HCT116 (cell line): ENCODE measurements at regions not wholly inside any gene's neighbourhood (a gene's known extent, or its start where the extent isn't known, plus 50 kb on each side); places are given as distances from the start of the nearest gene placed in this dataset.
"Not testable (repeated sequence)": the region's sequence is repeated elsewhere in the genome, so short reads cannot be mapped to it uniquely, and the experiment has no call there.

Source experiments
- CEBPB ChIP-seq: IDR thresholded peaks from 2 replicates; pipeline ENCODE4 v1.6.1; 2012; ENCODE audit warnings: low read depth
- CTCF ChIP-seq, 3 experiments: fragments of 200-600 bp in 1 of 3; sonication (generic) in 1 of 3; IDR thresholded peaks in 2 of 3; conservative IDR thresholded peaks in 1 of 3; 2 replicates each; pipeline ENCODE4 v1.5.1; 2012 to 2017; ENCODE audit warnings: low read depth in 2 of 3, low read length in 2 of 3, antibody characterized with exemption in 1 of 3, borderline replicate concordance in 1 of 3, control low read depth in 1 of 3, mild to moderate bottlenecking in 1 of 3, mixed read lengths in 1 of 3, mixed run types in 1 of 3, moderate library complexity in 1 of 3; ENCODE audit not compliant: insufficient read depth in 1 of 3
- EZH2 ChIP-seq: fragments of 200-600 bp; sonication (generic); IDR thresholded peaks from 2 replicates; pipeline ENCODE4 v1.6.1; 2017; ENCODE audit warnings: antibody characterized with exemption, mixed run types
- EZH2phosphoT487 ChIP-seq: fragments of 200-600 bp; IDR thresholded peaks from 2 replicates; pipeline ENCODE4 v1.6.1; 2018; ENCODE audit warnings: antibody characterized with exemption, borderline replicate concordance
- FOSL1 ChIP-seq: IDR thresholded peaks from 2 replicates; pipeline ENCODE4 v1.6.1; 2012; ENCODE audit warnings: low read depth
- JUND ChIP-seq: IDR thresholded peaks from 2 replicates; pipeline ENCODE4 v1.6.1; 2012
- MAX ChIP-seq: IDR thresholded peaks from 2 replicates; pipeline ENCODE4 v1.6.1; 2012
- POLR2A ChIP-seq: IDR thresholded peaks from 2 replicates; pipeline ENCODE4 v1.7.0; 2011; ENCODE audit warnings: borderline replicate concordance; ENCODE audit not compliant: insufficient read depth, insufficient read length; ENCODE audit errors: extremely low read depth
- POLR2AphosphoS5 ChIP-seq: IDR thresholded peaks from 2 replicates; pipeline ENCODE4 v1.6.1; 2011; ENCODE audit warnings: mild to moderate bottlenecking, low read depth, low read length, moderate library complexity
- SRF ChIP-seq: IDR thresholded peaks from 2 replicates; pipeline ENCODE4 v1.6.1; 2012; ENCODE audit warnings: low read depth
- YY1 ChIP-seq: IDR thresholded peaks from 2 replicates; pipeline ENCODE4 v1.6.1; 2011; ENCODE audit warnings: low read length, low read depth, moderate library complexity, mild to moderate bottlenecking; ENCODE audit not compliant: insufficient replicate concordance; ENCODE audit errors: extremely low read depth
- ZNF274 ChIP-seq: fragments of 200-500 bp; sonication (Bioruptor generic); IDR thresholded peaks from 2 replicates; pipeline ENCODE4 v1.6.1; 2014; ENCODE audit warnings: mild to moderate bottlenecking, low read depth, low read length, inconsistent platforms

GRCh38 chr14:105981517-105982302, 455.3 kb downstream of the TMEM121 start:
- not testable (repeated sequence) for TF ChIP-seq EZH2; CTCF (IDR thresholded peaks at IDR 0.05 in 2 of 3, conservative IDR thresholded peaks at IDR 0.05 in 1 of 3; ENCODE audit: borderline replicate concordance in 1 of 3, insufficient read depth in 1 of 3, low read depth in 2 of 3, low read length in 2 of 3); EZH2phosphoT487; JUND; MAX; CEBPB; ZNF274; POLR2AphosphoS5; YY1; FOSL1; POLR2A; SRF
